Right cardiac atrium (tissue), 5 donors: ENCODE measurements at regions not wholly inside any gene's neighbourhood (a gene's known extent, or its start where the extent isn't known, plus 50 kb on each side); places are given as distances from the start of the nearest gene placed in this dataset.
"Not testable (repeated sequence)": the region's sequence is repeated elsewhere in the genome, so short reads cannot be mapped to it uniquely, and the experiment has no call there.

ENCODE experiments used
- ATAC-seq, 2 donors: fragments of 200-7000 bp; cut with Tn5 transposase; one replicate each; pipeline versions ENCODE4 v1.8.0 to v1.9.1; 2020; ENCODE audit warnings: moderate library complexity in 2 of 2, mild to moderate bottlenecking in 1 of 2
- DNase-seq, 3 donors: peaks; one replicate each; pipeline ENCODE4 v3.0.0-alpha.2; 2020
- H3K27ac ChIP-seq: one replicate; pipeline ENCODE4 v1.5.1; 2013; ENCODE audit warnings: mild to moderate bottlenecking, low read length, control low read depth, moderate library complexity
- H3K27me3 ChIP-seq: one replicate; pipeline ENCODE4 v1.6.1; 2013; ENCODE audit not compliant: control insufficient read depth, insufficient read depth
- H3K4me1 ChIP-seq: one replicate; pipeline ENCODE4 v1.6.1; 2013; ENCODE audit warnings: low read length; ENCODE audit not compliant: control insufficient read depth, insufficient read depth
- H3K4me3 ChIP-seq: one replicate; pipeline ENCODE4 v1.5.1; 2013; ENCODE audit warnings: low read length, control low read depth
- H3K9me3 ChIP-seq: one replicate; pipeline ENCODE4 v1.6.1; 2013; ENCODE audit warnings: low read length; ENCODE audit not compliant: control insufficient read depth
- WGBS: extraction: QIAGEN DNeasy Blood & Tissue Kit; methylation state at CpG from one replicate; pipeline ENCODE4 v1.1.7; 2013; 5-methylcytosine and 5-hydroxymethylcytosine counted together
- intact Hi-C, 4 donors: fragments of 100-400 bp; cut with DNase I; formaldehyde crosslinking; loops; one replicate each; pipeline versions ENCODE4 v1.11.0 to v1.14.0; 2022 to 2023
- donor health status: healthy with polysubstance abuse.
- donor health status: DM: no; HTN: yes; CAD: no.
- donor health status: DM: no; HTN: no; CAD: no.
- donor health status: DM: no; HTN: yes; CAD: no; lungs with severe emphysema.
- donor health status: DM: yes; HTN: yes; CAD: no.

- Histone ChIP-seq H3K4me3 (no peak overlapping the region), H3K9me3 (no peaks in the 10 kb centered on the region), H3K27ac (no peak overlapping the region), H3K27me3 (no peaks in the 10 kb centered on the region), H3K4me1 (no peaks in the 10 kb centered on the region)
- 59% methylated on average over 2 of the region's 2 CpGs for WGBS
- ATAC-seq: no peak
- intact Hi-C loops: no loop called here
- DNase-seq: no peak
Observed at GRCh38 chr1:102219463-102219862, 222.7 kb upstream of the OLFM3 start.

DNA sequence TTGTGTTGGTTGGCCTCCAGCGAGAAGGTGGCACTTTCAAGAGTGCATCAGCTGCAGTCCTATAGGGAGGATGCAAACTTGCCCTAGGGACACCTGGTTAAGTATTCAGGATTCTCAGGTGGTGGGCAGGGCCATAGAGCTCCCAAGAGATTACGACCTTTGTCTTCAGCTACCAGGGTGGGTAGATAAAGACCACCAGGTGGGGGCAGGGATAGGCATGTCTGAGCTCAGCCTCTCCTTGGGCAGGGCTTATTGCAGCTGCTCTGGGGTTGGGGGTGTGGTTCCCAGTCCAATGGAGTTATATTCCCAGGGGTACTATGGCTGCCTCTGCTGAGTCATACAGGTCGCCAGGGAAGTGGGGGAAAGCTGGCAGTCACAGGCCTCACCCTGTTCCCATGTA, 214.2 kb upstream of the OLFM3 start:
- ATAC-seq, DNase-seq, H3K4me1 ChIP-seq, H3K9me3 ChIP-seq, H3K27ac ChIP-seq, H3K4me3 ChIP-seq, H3K27me3 ChIP-seq, intact Hi-C loops: not testable (repeated sequence)
- 70% methylated on average over 3 of the region's 3 CpGs for WGBS

GRCh38 chr1:102191723-102192122, 195.0 kb upstream of the OLFM3 start:
- WGBS: 18% methylated on average over 2 of the region's 2 CpGs

GRCh38 chr1:102190429-102190828, 193.7 kb upstream of the OLFM3 start:
- ATAC-seq (no peak), DNase-seq (no peak)
- Histone ChIP-seq H3K27ac (no peak overlapping the region), H3K4me1 (no peaks in the 10 kb centered on the region), H3K4me3 (no peak overlapping the region), H3K9me3 (no peaks in the 10 kb centered on the region), H3K27me3 (no peaks in the 10 kb centered on the region)
- intact Hi-C loops: loop anchor here in 1 of 4 donors (5.0 kb wide), 1 partner anchor 368 kb away; no protein-coding TSS in a partner anchor
- WGBS: 27% methylated on average over 1 of the region's 1 CpG

More at GRCh38 chr1:102191723-102192122, 195.0 kb upstream of the OLFM3 start:
- Histone ChIP-seq H3K27me3 (no peaks in the 10 kb centered on the region), H3K4me1 (no peaks in the 10 kb centered on the region), H3K9me3 (no peaks in the 10 kb centered on the region), H3K4me3 (no peak overlapping the region), H3K27ac (no peak overlapping the region)
- intact Hi-C loops: loop anchor here in 1 of 4 donors (5.0 kb wide), 1 partner anchor 369 kb away; no protein-coding TSS in a partner anchor
- ATAC-seq (peak; percentile 69 to 70), DNase-seq (no peak)

DNA sequence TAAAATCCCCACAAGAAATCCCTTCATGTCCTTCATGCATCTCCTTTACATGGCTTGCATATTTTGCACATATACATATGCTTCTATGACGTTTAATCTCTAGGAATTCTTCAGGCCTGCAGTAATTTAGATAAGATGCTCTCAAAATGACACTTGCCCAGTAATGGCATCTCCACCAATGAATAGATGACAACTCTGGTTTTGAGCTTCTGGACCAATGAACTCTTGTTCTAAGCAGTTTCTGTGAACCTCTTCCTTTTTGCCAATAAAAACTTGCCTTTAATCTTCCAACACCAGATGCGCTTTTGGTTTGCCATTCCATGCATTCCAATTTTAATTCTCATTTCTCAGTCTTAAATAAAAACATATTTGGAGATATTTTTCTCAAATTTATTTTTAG, 189.8 kb upstream of the OLFM3 start:
- Histone ChIP-seq H3K27ac (no peak overlapping the region), H3K4me3 (no peak overlapping the region), H3K4me1 (no peaks in the 10 kb centered on the region), H3K9me3 (no peaks in the 10 kb centered on the region), H3K27me3 (no peaks in the 10 kb centered on the region)
- intact Hi-C loops: loop anchor here in 1 of 4 donors (5.0 kb wide), 1 partner anchor 364 kb away; no protein-coding TSS in a partner anchor
- DNase-seq: no peak
- WGBS: 38% methylated on average over 2 of the region's 2 CpGs
- no peak for ATAC-seq

DNA sequence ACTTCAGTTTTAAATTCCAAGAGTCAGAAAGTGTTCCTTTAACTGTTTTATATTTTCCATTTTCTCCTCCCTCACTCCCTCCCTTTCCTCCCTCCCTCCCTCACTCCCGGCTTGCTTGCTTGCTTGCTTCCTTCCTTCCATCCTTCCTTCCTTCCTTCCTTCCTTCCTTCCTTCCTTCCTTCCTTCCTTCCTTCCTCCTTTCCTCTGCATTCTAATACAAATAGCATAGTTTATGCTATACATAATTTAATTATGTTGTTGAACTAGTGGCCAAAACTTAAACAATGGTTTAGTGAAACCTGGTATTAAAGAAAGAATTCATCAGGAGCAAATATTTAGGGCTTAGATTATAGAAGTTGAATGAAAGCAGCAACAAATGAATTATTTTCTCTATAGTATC, 188.5 kb upstream of the OLFM3 start:
- no peaks in the 10 kb centered on the region for H3K4me1 ChIP-seq
- ATAC-seq: no peak
- WGBS: 47% methylated on average over 1 of the region's 1 CpG
- H3K4me3 ChIP-seq: no peak overlapping the region
- H3K27me3 ChIP-seq: no peaks in the 10 kb centered on the region
- no peaks in the 10 kb centered on the region for H3K9me3 ChIP-seq
- DNase-seq: no peak
- intact Hi-C loops: loop anchor here in 1 of 4 donors (5.0 kb wide), 1 partner anchor 363 kb away; no protein-coding TSS in a partner anchor
- H3K27ac ChIP-seq: no peak overlapping the region

GRCh38 chr1:102184477-102184876, 187.8 kb upstream of the OLFM3 start:
- H3K4me1 ChIP-seq: no peaks in the 10 kb centered on the region
- H3K9me3 ChIP-seq: no peaks in the 10 kb centered on the region
- ATAC-seq (no peak), DNase-seq (no peak)
- H3K27me3 ChIP-seq: no peaks in the 10 kb centered on the region
- H3K4me3 ChIP-seq: no peak overlapping the region
- intact Hi-C loops: no loop called here
- H3K27ac ChIP-seq: no peak overlapping the region

GRCh38 chr1:102183711-102184110, 187.0 kb upstream of the OLFM3 start:
- H3K27ac ChIP-seq: no peak overlapping the region
- no peak for DNase-seq
- 70% methylated on average over 2 of the region's 2 CpGs for WGBS
- H3K4me3 ChIP-seq: no peak overlapping the region
- intact Hi-C loops: no loop called here
- ATAC-seq: no peak
- H3K9me3 ChIP-seq: no peaks in the 10 kb centered on the region
- no peaks in the 10 kb centered on the region for H3K27me3 ChIP-seq
- no peaks in the 10 kb centered on the region for H3K4me1 ChIP-seq

GRCh38 chr1:102182603-102183260, 186.0 kb upstream of the OLFM3 start:
- Histone ChIP-seq H3K9me3 (no peaks in the 10 kb centered on the region), H3K4me1 (no peaks in the 10 kb centered on the region), H3K4me3 (no peak overlapping the region), H3K27me3 (no peaks in the 10 kb centered on the region), H3K27ac (no peak overlapping the region)
- 81% methylated on average over 5 of the region's 5 CpGs for WGBS
- intact Hi-C loops: no loop called here
- DNase-seq (no peak), ATAC-seq (no peak)

GRCh38 chr1:102181341-102181740, 184.6 kb upstream of the OLFM3 start:
- Histone ChIP-seq H3K27me3 (no peaks in the 10 kb centered on the region), H3K4me3 (no peak overlapping the region), H3K27ac (no peak overlapping the region), H3K4me1 (no peaks in the 10 kb centered on the region), H3K9me3 (no peaks in the 10 kb centered on the region)
- intact Hi-C loops: no loop called here
- ATAC-seq (no peak), DNase-seq (no peak)
- 72% methylated on average over 2 of the region's 2 CpGs for WGBS

GRCh38 chr1:102178480-102178879, 181.8 kb upstream of the OLFM3 start:
- intact Hi-C loops: no loop called here
- H3K27ac ChIP-seq: no peak overlapping the region
- no peaks in the 10 kb centered on the region for H3K27me3 ChIP-seq
- H3K4me1 ChIP-seq: no peaks in the 10 kb centered on the region
- H3K4me3 ChIP-seq: no peak overlapping the region
- no peaks in the 10 kb centered on the region for H3K9me3 ChIP-seq
- DNase-seq: no peak
- ATAC-seq: no peak
- WGBS: 76% methylated on average over 2 of the region's 2 CpGs
